ENCODE measurements at regions not wholly inside any gene's neighbourhood (a gene's known extent, or its start where the extent isn't known, plus 50 kb on each side); places are given as distances from the start of the nearest gene placed in this dataset.
"Not testable (repeated sequence)": the region's sequence is repeated elsewhere in the genome, so short reads cannot be mapped to it uniquely, and the experiment has no call there.

- Mint-ChIP-seq H3K4me3 (no peak overlapping the region), H3K27me3 (no peaks in the 10 kb centered on the region), H3K4me1 (no peaks in the 10 kb centered on the region), H3K27ac (no peak overlapping the region), H3K9me3 (peaks cover 0 to 8% of the 10 kb centered on the region in 2 donors)
- ATAC-seq = no peak
- no peak for DNase-seq
These were observed 262.2 kb upstream of the FERMT1 start for GRCh38 chr20:6384956-6385486.

GRCh38 chr20:6384380-6384779 is 261.6 kb upstream of the FERMT1 start:
- peaks cover 0 to 8% of the 10 kb centered on the region in 2 donors for H3K9me3 Mint-ChIP-seq

DNA sequence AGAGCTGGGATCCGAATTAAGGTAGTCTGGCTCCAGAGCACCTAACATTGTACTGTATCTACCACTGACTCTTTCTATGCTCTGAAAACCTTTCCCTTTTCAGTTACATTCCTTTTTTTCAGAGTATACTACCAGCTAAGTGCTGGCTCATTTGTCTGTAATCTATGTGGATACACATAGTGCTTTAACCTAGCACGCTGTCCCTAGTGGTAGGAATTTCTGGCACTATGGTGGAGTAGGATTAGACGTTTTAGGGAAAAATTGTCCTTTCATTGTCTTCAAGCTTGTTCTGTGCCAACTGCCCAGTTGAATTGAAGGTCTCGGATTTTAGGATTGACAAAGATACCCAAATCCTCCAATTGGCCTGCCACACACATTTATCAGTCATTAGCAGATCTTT is 259.1 kb upstream of the FERMT1 start:
- ATAC-seq (no peak), DNase-seq (no peak)
- H3K27me3 Mint-ChIP-seq = no peaks in the 10 kb centered on the region
- H3K4me3 Mint-ChIP-seq = no peak overlapping the region
- H3K27ac Mint-ChIP-seq = no peak overlapping the region
- no peaks in the 10 kb centered on the region for H3K9me3 Mint-ChIP-seq
- H3K4me1 Mint-ChIP-seq = no peaks in the 10 kb centered on the region

More at GRCh38 chr20:6384380-6384779, 261.6 kb upstream of the FERMT1 start:
- H3K4me3 Mint-ChIP-seq = no peak overlapping the region
- ATAC-seq (no peak), DNase-seq (no peak)
- no peaks in the 10 kb centered on the region for H3K27me3 Mint-ChIP-seq
- no peaks in the 10 kb centered on the region for H3K4me1 Mint-ChIP-seq
- no peak overlapping the region for H3K27ac Mint-ChIP-seq

- H3K27ac Mint-ChIP-seq = no peak overlapping the region
- no peak overlapping the region for H3K4me3 Mint-ChIP-seq
- no peaks in the 10 kb centered on the region for H3K4me1 Mint-ChIP-seq
- ATAC-seq = no peak
- H3K27me3 Mint-ChIP-seq = peaks cover 6% of the 10 kb centered on the region
- no peak for DNase-seq
- H3K9me3 Mint-ChIP-seq = peaks cover 0 to 1% of the 10 kb centered on the region in 2 donors
These were observed 239.4 kb upstream of the FERMT1 start for GRCh38 chr20:6362245-6362644.

DNA sequence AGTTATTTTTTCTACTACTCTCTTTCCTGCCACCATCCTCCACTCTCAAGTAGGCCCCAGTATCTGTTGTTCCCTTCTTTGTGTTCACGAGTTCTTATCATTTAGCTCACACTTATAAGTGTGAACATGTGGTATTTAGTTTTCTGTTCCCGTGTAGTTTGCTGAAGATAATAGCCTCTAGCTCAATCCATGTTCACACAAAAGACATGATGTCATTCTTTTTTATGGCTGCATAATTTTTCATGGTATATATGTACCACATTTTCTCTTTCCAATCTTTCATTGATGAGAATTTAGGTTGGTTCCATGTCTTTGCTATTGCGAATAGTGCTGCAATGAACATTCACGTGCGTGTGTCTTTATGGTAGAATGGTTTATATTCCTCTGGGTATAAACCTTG is 237.9 kb upstream of the FERMT1 start:
- Mint-ChIP-seq H3K27ac (no peak overlapping the region), H3K4me3 (no peak overlapping the region), H3K4me1 (no peaks in the 10 kb centered on the region), H3K27me3 (no peaks in the 10 kb centered on the region), H3K9me3 (peaks cover 0 to 12% of the 10 kb centered on the region in 2 donors)
- ATAC-seq = no peak
- no peak for DNase-seq

- no peak overlapping the region for H3K27ac Mint-ChIP-seq
- H3K27me3 Mint-ChIP-seq = no peaks in the 10 kb centered on the region
- DNase-seq = no peak
- H3K4me3 Mint-ChIP-seq = no peak overlapping the region
- no peak for ATAC-seq
- peaks cover 0 to 12% of the 10 kb centered on the region in 2 donors for H3K9me3 Mint-ChIP-seq
- no peaks in the 10 kb centered on the region for H3K4me1 Mint-ChIP-seq
These were observed 233.1 kb upstream of the FERMT1 start for GRCh38 chr20:6355754-6356451.

GRCh38 chr20:6348908-6349307 is 226.1 kb upstream of the FERMT1 start:
- Mint-ChIP-seq H3K4me3 (no peak overlapping the region), H3K27ac (no peak overlapping the region), H3K27me3 (no peaks in the 10 kb centered on the region), H3K9me3 (no peaks in the 10 kb centered on the region), H3K4me1 (no peaks in the 10 kb centered on the region)
- no peak for DNase-seq
- no peak for ATAC-seq

- no peak overlapping the region for H3K4me3 Mint-ChIP-seq
- H3K27me3 Mint-ChIP-seq = no peaks in the 10 kb centered on the region
- H3K9me3 Mint-ChIP-seq = no peaks in the 10 kb centered on the region
- H3K27ac Mint-ChIP-seq = no peak overlapping the region
- DNase-seq = no peak
- no peak for ATAC-seq
- H3K4me1 Mint-ChIP-seq = no peaks in the 10 kb centered on the region
These were observed 225.1 kb upstream of the FERMT1 start for GRCh38 chr20:6347916-6348315.

DNA sequence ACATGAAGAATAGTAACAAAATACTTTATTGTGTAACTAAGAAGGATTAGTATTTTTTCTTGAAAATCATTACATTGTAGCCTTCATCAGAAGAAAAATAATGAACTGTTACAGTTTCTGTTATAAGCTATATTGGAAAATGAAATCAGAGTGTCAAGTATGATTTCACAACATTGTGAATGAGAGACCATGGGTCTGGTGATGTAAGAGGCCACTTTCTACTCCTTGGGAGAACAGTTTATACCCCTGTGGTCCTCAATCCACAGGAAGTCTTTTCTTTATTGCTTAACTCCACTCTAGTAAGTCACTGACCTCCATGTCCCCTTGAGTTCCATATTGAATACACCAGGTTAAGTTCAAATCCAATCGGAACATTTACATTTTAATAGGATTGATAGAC is 218.7 kb upstream of the FERMT1 start:
- ATAC-seq (no peak), DNase-seq (no peak)
- no peaks in the 10 kb centered on the region for H3K27me3 Mint-ChIP-seq
- no peak overlapping the region for H3K4me3 Mint-ChIP-seq
- H3K27ac Mint-ChIP-seq = no peak overlapping the region
- no peaks in the 10 kb centered on the region for H3K4me1 Mint-ChIP-seq
- H3K9me3 Mint-ChIP-seq = no peaks in the 10 kb centered on the region

GRCh38 chr20:6339176-6339575 is 216.3 kb upstream of the FERMT1 start:
- H3K4me1 Mint-ChIP-seq = no peaks in the 10 kb centered on the region
- no peaks in the 10 kb centered on the region for H3K27me3 Mint-ChIP-seq
- H3K27ac Mint-ChIP-seq = no peak overlapping the region
- H3K9me3 Mint-ChIP-seq = no peaks in the 10 kb centered on the region
- DNase-seq (no peak), ATAC-seq (no peak)
- H3K4me3 Mint-ChIP-seq = no peak overlapping the region

GRCh38 chr20:6333110-6333509 is 210.3 kb upstream of the FERMT1 start:
- ATAC-seq = no peak

GRCh38 chr20:6321235-6321634 is 198.4 kb upstream of the FERMT1 start:
- not testable (repeated sequence) for ATAC-seq, H3K9me3 Mint-ChIP-seq, H3K4me1 Mint-ChIP-seq, DNase-seq, H3K27me3 Mint-ChIP-seq, H3K4me3 Mint-ChIP-seq, H3K27ac Mint-ChIP-seq

More at GRCh38 chr20:6333110-6333509, 210.3 kb upstream of the FERMT1 start:
- Mint-ChIP-seq H3K4me1 (no peaks in the 10 kb centered on the region), H3K4me3 (no peak overlapping the region), H3K27ac (no peak overlapping the region), H3K27me3 (no peaks in the 10 kb centered on the region), H3K9me3 (peaks cover 5 to 14% of the 10 kb centered on the region in 2 donors)
- no peak for DNase-seq

DNA sequence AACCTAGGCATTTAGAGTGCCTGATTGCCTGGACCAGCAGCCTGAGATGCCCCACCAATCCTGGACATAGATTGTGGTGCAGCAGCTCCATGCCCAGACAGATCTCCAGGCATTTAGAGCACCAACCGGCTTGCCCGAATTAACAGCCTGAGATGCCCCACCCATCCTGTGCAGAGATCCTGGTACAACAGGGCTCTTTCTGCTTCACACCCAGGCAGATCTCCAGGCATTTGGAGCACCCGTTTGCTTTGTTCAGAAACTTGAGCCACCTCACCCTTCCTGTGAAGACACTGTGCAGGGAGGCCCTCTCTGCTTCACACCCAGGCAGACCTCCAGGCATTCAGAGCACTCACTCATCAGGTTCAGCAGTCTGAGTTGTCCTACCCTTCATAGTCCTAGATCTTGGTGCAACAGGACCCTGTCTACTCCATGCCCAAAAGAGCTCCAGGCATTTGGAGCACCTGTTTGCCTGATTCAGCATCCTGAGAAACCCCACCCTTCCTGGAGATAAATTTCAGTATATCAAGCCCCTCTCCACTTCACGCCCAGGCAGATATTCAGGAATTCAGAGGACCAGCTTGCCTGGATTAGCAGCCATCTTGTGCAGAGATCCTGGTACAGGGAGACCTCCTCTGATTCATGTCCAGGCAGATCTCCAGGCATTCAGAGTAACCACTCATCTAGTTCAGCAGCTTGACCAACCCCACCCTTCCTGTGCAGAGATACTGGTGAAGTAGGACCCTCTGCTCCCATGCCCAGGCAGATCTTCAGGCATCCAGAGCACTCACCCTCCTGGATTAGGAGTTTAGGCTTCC is 189.2 kb upstream of the FERMT1 start:
- peaks cover 0 to 17% of the 10 kb centered on the region in 2 donors for H3K9me3 Mint-ChIP-seq
- no peak for DNase-seq
- no peak for ATAC-seq
- H3K4me1 Mint-ChIP-seq = no peaks in the 10 kb centered on the region
- no peak overlapping the region for H3K4me3 Mint-ChIP-seq
- peak overlapping the region in 1 of 2 donors; percentile 90 for H3K27ac Mint-ChIP-seq
- H3K27me3 Mint-ChIP-seq = no peaks in the 10 kb centered on the region

GRCh38 chr20:6311097-6311496 is 188.3 kb upstream of the FERMT1 start:
- Mint-ChIP-seq H3K4me1 (no peaks in the 10 kb centered on the region), H3K9me3 (peaks cover 0 to 17% of the 10 kb centered on the region in 2 donors), H3K27ac (no peak overlapping the region), H3K4me3 (no peak overlapping the region), H3K27me3 (no peaks in the 10 kb centered on the region)
- ATAC-seq (no peak), DNase-seq (no peak)

- no peak overlapping the region for H3K27ac Mint-ChIP-seq
- ATAC-seq (no peak), DNase-seq (no peak)
- H3K4me3 Mint-ChIP-seq = no peak overlapping the region
- H3K9me3 Mint-ChIP-seq = peaks cover 0 to 12% of the 10 kb centered on the region in 2 donors
- H3K27me3 Mint-ChIP-seq = no peaks in the 10 kb centered on the region
- H3K4me1 Mint-ChIP-seq = no peaks in the 10 kb centered on the region
These were observed 182.7 kb upstream of the FERMT1 start for GRCh38 chr20:6305536-6305935.

- H3K27ac Mint-ChIP-seq = no peak overlapping the region
- DNase-seq (no peak), ATAC-seq (no peak)
- no peaks in the 10 kb centered on the region for H3K27me3 Mint-ChIP-seq
- peaks cover 0 to 12% of the 10 kb centered on the region in 2 donors for H3K9me3 Mint-ChIP-seq
- no peak overlapping the region for H3K4me3 Mint-ChIP-seq
- no peaks in the 10 kb centered on the region for H3K4me1 Mint-ChIP-seq
These were observed 179.2 kb upstream of the FERMT1 start for GRCh38 chr20:6302041-6302440.

Data from stimulated activated naive CD8-positive, alpha-beta T cell treated with anti-CD3 and anti-CD28 coated beads, Interleukin-15, amount 100 ng/mL, for 72 hours (primary cell).